Hematopoietic multipotent progenitor cell treated with erythropoietin and hydrocortisone succinate and interleukin-3 and kit ligand, for 17 days (in vitro differentiated cells): ENCODE measurements at regions not wholly inside any gene's neighbourhood (a gene's known extent, or its start where the extent isn't known, plus 50 kb on each side); places are given as distances from the start of the nearest gene placed in this dataset.
"Not testable (repeated sequence)": the region's sequence is repeated elsewhere in the genome, so short reads cannot be mapped to it uniquely, and the experiment has no call there.

Experiments used
- DNase-seq: peaks from one replicate; pipeline ENCODE4 v3.0.0-alpha.2; 2015; ENCODE audit warnings: low spot score

GRCh38 chr2:2662037-2662846 lies 331.2 kb upstream of the MYT1L start:
- no peak for DNase-seq

DNA sequence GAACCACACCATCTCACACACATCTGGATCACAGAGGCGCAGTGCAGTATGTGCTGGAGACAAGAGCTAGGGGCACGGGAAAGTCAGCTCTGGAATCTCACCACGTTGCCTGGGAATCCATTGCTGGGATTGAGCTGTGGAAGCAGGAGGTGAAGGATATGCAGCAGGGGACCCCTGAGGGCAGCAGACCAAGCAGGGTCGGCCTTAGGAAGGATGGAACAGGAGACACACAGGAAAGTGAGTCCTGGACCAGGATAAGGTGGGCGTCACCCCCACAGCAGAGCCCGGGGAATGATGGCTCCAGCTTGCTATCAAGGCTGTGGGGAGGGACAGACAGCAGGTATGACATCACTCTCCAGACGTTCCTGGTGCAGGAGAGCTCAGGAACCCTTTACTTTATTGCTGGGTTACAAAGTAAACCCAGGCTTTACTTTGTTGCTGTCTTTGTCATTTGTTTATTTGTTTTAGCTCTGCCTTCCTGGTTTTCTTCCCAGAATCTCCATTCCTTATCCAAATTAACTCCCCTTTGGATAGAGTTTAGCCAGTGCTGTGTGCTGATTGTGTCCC lies 329.8 kb upstream of the MYT1L start:
- DNase-seq, result no peak

GRCh38 chr2:2657121-2657962 lies 326.3 kb upstream of the MYT1L start:
- DNase-seq, result no peak

GRCh38 chr2:2656115-2657011 lies 325.3 kb upstream of the MYT1L start:
- DNase-seq, result no peak

GRCh38 chr2:2655453-2656114 lies 324.5 kb upstream of the MYT1L start:
- DNase-seq, result no peak

- no peak for DNase-seq
Observed at GRCh38 chr2:2653231-2653630, 322.2 kb upstream of the MYT1L start.

DNA sequence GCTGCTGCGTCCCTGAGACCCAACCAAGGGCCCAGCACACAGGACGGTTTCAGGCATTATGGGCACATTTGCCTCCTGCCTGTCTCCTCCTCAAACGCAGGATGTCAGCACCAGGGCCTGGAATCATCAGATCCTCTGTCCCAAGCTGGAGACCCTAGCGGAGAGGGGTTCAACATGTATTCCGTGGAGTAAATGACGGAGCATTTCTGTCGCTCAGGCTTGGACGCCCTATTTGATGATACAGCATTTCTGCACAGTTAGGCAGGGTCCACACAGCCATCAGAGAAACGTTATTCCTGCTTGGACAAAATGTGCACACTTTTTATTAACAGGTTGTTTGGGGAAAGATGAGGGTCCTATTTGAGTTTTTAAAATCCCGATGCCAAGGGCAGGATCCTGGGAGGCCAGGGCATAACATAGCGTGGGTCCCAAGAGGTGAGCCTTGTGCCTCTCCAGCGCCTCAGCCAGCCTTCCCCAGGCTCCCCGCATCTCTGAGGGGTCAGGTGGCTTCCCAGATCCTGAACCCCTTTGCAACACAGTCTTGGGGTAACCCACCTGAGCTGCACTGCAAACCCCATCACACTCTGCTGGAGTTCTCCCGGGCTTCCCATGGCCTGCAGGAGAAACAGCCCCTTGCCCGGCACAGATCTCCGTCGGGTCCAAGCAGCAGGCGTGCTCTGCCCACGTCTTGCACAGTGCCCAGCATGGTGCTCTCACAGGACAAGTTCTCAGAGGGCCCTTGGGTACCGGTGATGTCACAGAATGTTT lies 319.7 kb upstream of the MYT1L start:
- DNase-seq, result no peak

DNA sequence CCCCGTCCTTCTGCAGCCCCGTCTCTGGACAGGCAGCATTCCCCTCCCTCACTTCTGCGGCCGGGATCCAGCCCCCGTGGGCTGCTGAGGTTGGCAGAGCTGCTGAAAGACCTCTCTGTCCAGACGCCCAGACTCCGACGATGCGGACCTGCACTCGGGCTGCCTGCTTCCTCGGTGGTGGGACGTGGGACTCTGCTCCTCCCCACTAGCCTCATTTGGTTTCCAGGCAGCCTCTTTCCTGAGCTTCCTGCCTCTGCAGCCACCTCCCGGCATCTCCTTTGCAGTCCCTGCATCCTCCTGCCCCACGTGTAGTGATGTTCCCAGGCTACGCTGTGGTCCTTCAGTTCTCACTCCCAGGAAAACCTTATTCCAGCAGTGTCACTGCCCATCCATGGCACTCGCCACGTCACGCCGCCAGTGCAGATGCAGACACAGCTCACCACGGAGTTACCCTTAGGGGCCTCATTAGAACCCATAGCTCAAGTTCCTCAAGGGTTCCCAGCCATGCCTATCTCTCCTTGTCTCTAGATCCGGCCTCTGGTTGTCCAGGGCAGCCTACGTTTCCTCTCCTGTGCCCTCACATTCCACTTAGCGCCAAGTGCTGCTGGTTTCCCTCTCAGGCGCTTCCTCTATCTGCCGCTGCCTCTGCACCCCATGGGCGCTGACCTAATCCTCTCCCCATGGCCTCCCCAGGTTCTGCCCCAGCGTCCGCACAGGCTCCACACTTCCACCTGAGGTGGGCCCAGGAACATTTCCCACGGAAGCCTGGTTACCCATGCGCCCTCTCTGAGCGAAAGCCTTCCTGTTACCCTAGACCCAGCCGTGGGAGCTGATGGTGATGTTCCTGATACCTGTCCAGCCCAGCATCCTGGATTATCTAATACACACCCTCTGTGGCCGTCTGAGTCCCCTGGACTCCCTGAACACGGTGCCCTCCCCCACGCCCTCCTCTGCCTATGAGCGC lies 318.3 kb upstream of the MYT1L start:
- no peak for DNase-seq

DNA sequence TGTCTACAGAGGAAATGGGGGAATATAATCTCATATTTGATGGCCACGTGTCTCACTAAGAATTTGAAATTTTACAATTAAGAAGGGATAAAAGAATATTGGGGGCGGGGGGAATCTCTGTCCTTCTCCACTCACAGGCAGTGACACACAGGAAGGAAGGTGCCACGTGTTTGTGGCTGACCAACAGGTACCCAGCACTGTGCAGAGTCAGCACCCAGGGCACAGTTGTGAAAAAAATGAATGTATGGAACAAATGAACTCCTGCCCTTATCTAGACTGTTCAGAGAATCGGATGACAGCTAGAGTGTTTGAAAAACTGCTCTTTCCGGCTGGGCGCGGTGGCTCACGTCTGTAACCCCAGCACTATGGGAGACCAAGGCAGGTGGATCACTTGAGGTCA lies 317.0 kb upstream of the MYT1L start:
- DNase-seq, result no peak

DNA sequence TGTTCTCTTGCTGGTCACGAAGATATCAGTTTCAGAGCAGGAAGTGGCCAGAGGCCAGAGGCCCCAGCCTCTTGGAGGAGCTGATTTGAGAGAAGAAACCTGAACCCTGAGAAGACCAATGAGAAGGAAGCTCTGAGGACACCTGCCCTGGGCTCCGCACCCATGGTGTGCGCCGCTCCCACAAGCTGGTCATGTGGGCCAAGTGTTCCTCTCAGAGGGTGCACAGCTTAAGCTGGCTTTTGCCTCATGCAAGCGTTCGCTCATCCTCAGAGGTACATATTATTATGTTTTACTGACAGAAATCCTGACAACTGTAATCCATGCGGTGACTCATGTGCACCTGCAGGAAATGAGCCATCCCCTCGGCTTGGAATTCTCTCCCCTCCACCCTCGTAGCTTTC lies 316.1 kb upstream of the MYT1L start:
- no peak for DNase-seq

- DNase-seq, result no peak
Observed at GRCh38 chr2:2646433-2647051, 315.5 kb upstream of the MYT1L start.

GRCh38 chr2:2645162-2645855 lies 314.2 kb upstream of the MYT1L start:
- DNase-seq, result no peak

GRCh38 chr2:2644751-2645150 lies 313.7 kb upstream of the MYT1L start:
- not testable (repeated sequence) for DNase-seq

DNA sequence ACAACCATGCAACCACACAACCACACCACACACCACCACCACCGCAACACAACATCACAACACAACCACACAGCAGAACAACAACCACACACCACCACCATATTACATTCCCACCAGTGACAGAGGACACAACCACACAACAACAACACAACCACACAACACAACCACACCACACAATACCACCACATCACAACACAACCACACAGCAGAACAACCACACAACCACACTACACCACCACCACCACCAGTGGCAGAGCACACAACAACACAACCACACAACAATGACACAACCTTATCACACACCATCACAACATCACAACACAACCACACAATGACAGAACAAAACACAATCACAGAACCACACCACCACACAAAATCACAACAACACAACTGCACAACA lies 313.0 kb upstream of the MYT1L start:
- no peak for DNase-seq

DNA sequence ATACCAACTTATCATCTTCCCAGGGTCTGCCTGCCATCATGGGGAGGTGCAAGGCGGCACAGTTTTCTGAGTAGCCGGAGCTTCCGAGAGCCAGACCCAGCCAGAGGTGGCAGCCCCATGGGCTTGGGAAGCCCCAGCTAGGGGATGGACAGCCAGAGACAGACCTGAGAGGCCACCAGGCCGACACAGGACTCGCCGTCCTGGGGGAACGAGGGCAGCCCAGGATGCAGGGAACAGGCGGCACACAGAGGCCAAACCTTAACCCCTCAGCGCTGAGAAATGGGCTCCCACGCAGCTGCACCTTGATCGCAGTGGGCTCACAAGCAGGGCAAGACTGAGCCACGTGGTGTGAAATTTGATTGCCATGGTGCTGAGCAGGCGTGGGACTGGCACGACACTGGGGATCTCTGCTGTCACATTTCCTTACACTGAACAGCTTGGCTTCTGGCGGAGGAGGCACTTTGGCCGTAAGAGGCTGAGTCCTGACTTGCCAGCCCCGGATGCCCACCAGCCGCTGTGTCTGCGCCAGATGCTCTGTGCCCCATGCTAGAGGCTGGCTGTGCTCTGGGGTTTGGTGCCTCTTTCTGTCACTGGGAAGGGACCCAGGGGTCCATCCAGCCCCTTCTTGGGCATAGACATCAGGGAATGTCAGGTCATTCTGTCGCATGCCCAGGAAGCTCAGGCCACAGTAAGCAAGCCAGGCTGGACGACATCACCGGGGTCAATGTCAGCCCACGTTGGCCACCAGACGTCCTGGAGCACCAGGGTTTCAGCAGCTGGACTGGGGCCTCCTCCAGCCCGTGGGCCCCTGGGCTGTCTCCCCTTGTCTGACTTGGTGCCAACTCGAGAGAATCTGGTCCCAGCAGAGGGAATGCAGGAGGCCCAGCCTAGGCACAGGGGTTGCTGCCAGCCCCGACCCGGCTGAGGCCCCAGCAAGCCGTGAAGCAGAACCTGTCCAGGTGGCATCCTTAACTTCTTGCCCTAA lies 312.1 kb upstream of the MYT1L start:
- no peak for DNase-seq

DNA sequence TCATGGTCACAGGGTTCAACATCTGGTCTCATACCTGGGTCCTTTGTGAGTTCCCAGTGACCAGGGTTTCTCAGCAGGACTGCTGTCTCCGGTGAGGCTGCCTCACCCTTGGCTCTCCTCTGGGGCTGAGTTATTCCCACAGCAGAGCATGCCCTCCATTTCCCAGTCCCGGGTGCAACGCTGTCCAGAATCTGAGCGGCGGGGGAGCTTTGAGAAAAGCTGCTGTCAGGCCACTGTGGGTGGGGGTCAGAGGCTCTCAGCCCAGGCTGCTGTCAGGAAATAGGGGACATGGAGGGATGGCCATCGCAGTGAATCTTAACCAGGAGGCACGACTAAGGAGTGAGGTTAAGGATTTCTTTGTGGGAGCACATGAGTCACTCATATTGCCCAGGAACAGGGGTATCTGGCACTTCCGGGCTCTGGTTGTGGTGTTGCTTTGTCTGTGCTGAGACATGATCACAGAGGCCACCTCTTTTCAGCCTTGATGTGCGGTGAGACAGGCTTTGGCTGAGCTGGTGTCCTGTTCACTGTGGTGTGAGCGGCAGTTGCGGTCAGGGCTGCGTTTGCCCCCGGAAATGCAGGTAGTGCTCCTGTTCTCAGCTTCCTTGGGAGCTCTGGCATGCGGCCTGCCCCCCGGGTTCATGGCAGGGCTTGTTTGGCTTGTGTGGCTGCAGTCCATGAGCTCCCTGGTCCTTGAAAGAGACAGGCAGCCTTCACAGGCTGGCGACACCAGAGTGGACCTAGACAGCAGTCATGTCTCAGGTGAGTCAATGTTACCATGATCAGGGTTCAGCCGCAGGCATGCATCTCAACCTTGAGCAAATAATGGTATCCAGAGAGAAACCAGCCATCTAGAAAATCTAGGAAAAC lies 310.7 kb upstream of the MYT1L start:
- DNase-seq, result no peak
